WTC11 (cell line): ENCODE measurements at regions not wholly inside any gene's neighbourhood (a gene's known extent, or its start where the extent isn't known, plus 50 kb on each side); places are given as distances from the start of the nearest gene placed in this dataset.

Experiments used
- ATF2 ChIP-seq: sonication (generic); formaldehyde crosslinking; IDR thresholded peaks from 2 replicates; pipeline ENCODE4 v1.8.1; 2022; ENCODE audit warnings: low read depth, missing genetic modification reagents, borderline replicate concordance
- ATF3 ChIP-seq: sonication (generic); formaldehyde crosslinking; conservative IDR thresholded peaks from 2 replicates; pipeline ENCODE4 v1.8.1; 2022; ENCODE audit warnings: mild to moderate bottlenecking, missing genetic modification reagents
- CTCF ChIP-seq: fragments of 200-600 bp; IDR thresholded peaks from 2 replicates; pipeline ENCODE4 v1.8.0; 2022; ENCODE audit warnings: antibody characterized with exemption
- E2F5 ChIP-seq: sonication (generic); formaldehyde crosslinking; IDR thresholded peaks from 2 replicates; pipeline ENCODE4 v1.8.1; 2022; ENCODE audit warnings: mild to moderate bottlenecking, moderate library complexity, missing genetic modification reagents
- FOXP4 ChIP-seq: sonication (generic); formaldehyde crosslinking; IDR thresholded peaks from 2 replicates; pipeline ENCODE4 v1.8.0; 2022; ENCODE audit warnings: mild to moderate bottlenecking, missing genetic modification reagents
- GABPB1 ChIP-seq: sonication (generic); formaldehyde crosslinking; IDR thresholded peaks from 2 replicates; pipeline ENCODE4 v1.8.1; 2023; ENCODE audit warnings: mild to moderate bottlenecking, missing genetic modification reagents
- IRF1 ChIP-seq: sonication (generic); formaldehyde crosslinking; IDR thresholded peaks from 2 replicates; pipeline ENCODE4 v1.8.0; 2023; ENCODE audit warnings: missing genetic modification reagents
- JUN ChIP-seq: sonication (generic); formaldehyde crosslinking; IDR thresholded peaks from 2 replicates; pipeline ENCODE4 v1.8.0; 2023; ENCODE audit warnings: mild to moderate bottlenecking, missing genetic modification reagents
- MAX ChIP-seq: sonication (generic); formaldehyde crosslinking; IDR thresholded peaks from 2 replicates; pipeline ENCODE4 v1.8.0; 2022; ENCODE audit warnings: mild to moderate bottlenecking, missing genetic modification reagents
- USF1 ChIP-seq: sonication (generic); formaldehyde crosslinking; IDR thresholded peaks from 2 replicates; pipeline ENCODE4 v1.8.0; 2022; ENCODE audit warnings: mild to moderate bottlenecking, missing genetic modification reagents
- USF2 ChIP-seq: sonication (generic); formaldehyde crosslinking; IDR thresholded peaks from 2 replicates; pipeline ENCODE4 v1.8.1; 2023; ENCODE audit warnings: mild to moderate bottlenecking, missing genetic modification reagents, moderate library complexity

GRCh38 chr1:193313354-193314140 lies 127.1 kb upstream of the B3GALT2 start:
- TF ChIP-seq ATF3 (CRISPR knock-in tag) (no peak), CTCF (no peak), GABPB1 (no peak), JUN (CRISPR knock-in tag) (no peak), MAX (CRISPR knock-in tag) (no peak), USF2 (CRISPR knock-in tag) (no peak), USF1 (CRISPR knock-in tag) (no peak), E2F5 (CRISPR knock-in tag) (no peak), FOXP4 (CRISPR knock-in tag) (no peak), IRF1 (CRISPR knock-in tag) (no peak), ATF2 (CRISPR knock-in tag) (no peak)
